ENCODE measurements at regions not wholly inside any gene's neighbourhood (a gene's known extent, or its start where the extent isn't known, plus 50 kb on each side); places are given as distances from the start of the nearest gene placed in this dataset.

GRCh38 chr15:38028869-38029268, 94.4 kb downstream of the TMCO5A start:
- H3K36me3 ChIP-seq (ENCODE audit: control insufficient read depth, insufficient read depth, low read length): no peaks in the 10 kb centered on the region
- H3K27me3 ChIP-seq (ENCODE audit: control insufficient read depth, insufficient read depth, low read length): no peaks in the 10 kb centered on the region
- no peak overlapping the region for H3K27ac ChIP-seq (ENCODE audit: low read length)
- H3K4me3 ChIP-seq (ENCODE audit: low read length): no peak overlapping the region
- H3K9me3 ChIP-seq (replicated peaks; ENCODE audit: control insufficient read depth, low read depth, low read length): no peaks in the 10 kb centered on the region
- no peaks in the 10 kb centered on the region for H3K4me1 ChIP-seq (ENCODE audit: control insufficient read depth, insufficient read depth, low read length)
- WGBS (ENCODE audit: insufficient coverage): no CpG with 5 or more reads among the region's 2 CpGs
- peak; percentile 56 for DNase-seq

DNA sequence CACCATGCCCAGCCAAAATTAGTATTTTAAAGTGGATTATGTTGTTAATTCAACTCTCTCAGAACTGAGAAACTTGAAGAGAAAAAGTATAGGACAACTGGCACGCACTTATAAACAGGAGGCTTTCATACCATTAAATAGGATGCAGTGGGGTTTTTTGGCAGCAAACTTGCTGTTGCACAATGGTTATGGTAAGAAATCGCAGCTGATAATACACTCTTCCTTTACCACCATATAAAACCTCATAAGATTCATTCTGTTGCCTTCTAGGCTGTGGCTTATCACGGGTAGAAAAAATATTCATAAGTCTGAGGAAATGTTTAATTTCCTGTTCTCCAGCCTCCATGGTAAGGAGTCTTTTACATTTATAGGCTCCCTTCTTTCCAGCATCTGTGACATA, 95.3 kb downstream of the TMCO5A start:
- Histone ChIP-seq H3K9me3 (replicated peaks; ENCODE audit: control insufficient read depth, low read depth, low read length) (no peaks in the 10 kb centered on the region), H3K36me3 (ENCODE audit: control insufficient read depth, insufficient read depth, low read length) (no peaks in the 10 kb centered on the region), H3K27me3 (ENCODE audit: control insufficient read depth, insufficient read depth, low read length) (no peaks in the 10 kb centered on the region), H3K27ac (ENCODE audit: low read length) (no peak overlapping the region), H3K4me1 (ENCODE audit: control insufficient read depth, insufficient read depth, low read length) (no peaks in the 10 kb centered on the region), H3K4me3 (ENCODE audit: low read length) (no peak overlapping the region)
- DNase-seq: no peak
- WGBS (ENCODE audit: insufficient coverage): no CpG with 5 or more reads among the region's 3 CpGs

- Histone ChIP-seq H3K27ac (ENCODE audit: low read length) (no peak overlapping the region), H3K4me1 (ENCODE audit: control insufficient read depth, insufficient read depth, low read length) (no peaks in the 10 kb centered on the region), H3K36me3 (ENCODE audit: control insufficient read depth, insufficient read depth, low read length) (no peaks in the 10 kb centered on the region), H3K27me3 (ENCODE audit: control insufficient read depth, insufficient read depth, low read length) (no peaks in the 10 kb centered on the region), H3K4me3 (ENCODE audit: low read length) (no peak overlapping the region), H3K9me3 (replicated peaks; ENCODE audit: control insufficient read depth, low read depth, low read length) (no peaks in the 10 kb centered on the region)
- no peak for DNase-seq
- 85% methylated on average over 3 of the region's 4 CpGs for WGBS (ENCODE audit: insufficient coverage)
Observed at GRCh38 chr15:38030609-38031008, 96.2 kb downstream of the TMCO5A start.

- WGBS (ENCODE audit: insufficient coverage): 68% methylated on average over 2 of the region's 2 CpGs
- DNase-seq: no peak
- Histone ChIP-seq H3K4me3 (ENCODE audit: low read length) (no peak overlapping the region), H3K27ac (ENCODE audit: low read length) (no peak overlapping the region), H3K36me3 (ENCODE audit: control insufficient read depth, insufficient read depth, low read length) (no peaks in the 10 kb centered on the region), H3K9me3 (replicated peaks; ENCODE audit: control insufficient read depth, low read depth, low read length) (no peaks in the 10 kb centered on the region), H3K4me1 (ENCODE audit: control insufficient read depth, insufficient read depth, low read length) (no peaks in the 10 kb centered on the region), H3K27me3 (ENCODE audit: control insufficient read depth, insufficient read depth, low read length) (no peaks in the 10 kb centered on the region)
Observed at GRCh38 chr15:38035701-38036100, 101.3 kb downstream of the TMCO5A start.

DNA sequence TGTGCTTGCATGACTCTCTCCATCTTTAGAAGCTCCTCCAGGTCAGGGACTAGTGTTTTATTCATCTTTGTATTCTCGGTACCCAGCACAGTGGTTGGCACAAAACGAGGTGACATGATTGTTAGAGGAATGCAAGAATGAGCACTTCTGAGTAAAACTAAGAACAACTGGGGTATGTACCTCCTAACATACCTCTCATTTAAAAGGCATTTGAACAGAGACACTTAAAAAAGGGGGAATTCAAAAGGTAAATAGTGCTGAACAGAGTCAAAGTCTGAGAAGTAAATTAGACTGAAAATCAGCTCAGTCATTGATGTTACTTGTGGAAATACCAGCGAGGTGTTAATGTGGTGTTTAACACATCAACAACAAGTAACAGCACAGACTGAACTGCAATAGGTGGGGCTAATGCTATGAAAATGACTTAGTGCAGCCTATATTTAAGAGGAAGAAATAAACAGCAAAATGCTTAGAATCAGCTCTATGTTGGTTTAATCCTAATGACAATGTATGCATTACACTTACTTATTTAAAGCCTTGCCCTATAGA, 102.4 kb downstream of the TMCO5A start:
- no peak overlapping the region for H3K27ac ChIP-seq (ENCODE audit: low read length)
- H3K27me3 ChIP-seq (ENCODE audit: control insufficient read depth, insufficient read depth, low read length): no peaks in the 10 kb centered on the region
- no peaks in the 10 kb centered on the region for H3K4me1 ChIP-seq (ENCODE audit: control insufficient read depth, insufficient read depth, low read length)
- DNase-seq: no peak
- no peak overlapping the region for H3K4me3 ChIP-seq (ENCODE audit: low read length)
- no CpG with 5 or more reads among the region's 3 CpGs for WGBS (ENCODE audit: insufficient coverage)
- no peaks in the 10 kb centered on the region for H3K36me3 ChIP-seq (ENCODE audit: control insufficient read depth, insufficient read depth, low read length)
- no peaks in the 10 kb centered on the region for H3K9me3 ChIP-seq (replicated peaks; ENCODE audit: control insufficient read depth, low read depth, low read length)

GRCh38 chr15:38038659-38039442, 104.4 kb downstream of the TMCO5A start:
- Histone ChIP-seq H3K9me3 (replicated peaks; ENCODE audit: control insufficient read depth, low read depth, low read length) (no peaks in the 10 kb centered on the region), H3K36me3 (ENCODE audit: control insufficient read depth, insufficient read depth, low read length) (no peaks in the 10 kb centered on the region), H3K4me1 (ENCODE audit: control insufficient read depth, insufficient read depth, low read length) (peaks cover 9% of the 10 kb centered on the region), H3K27ac (ENCODE audit: low read length) (no peak overlapping the region), H3K4me3 (ENCODE audit: low read length) (no peak overlapping the region), H3K27me3 (ENCODE audit: control insufficient read depth, insufficient read depth, low read length) (no peaks in the 10 kb centered on the region)
- WGBS (ENCODE audit: insufficient coverage): no CpG with 5 or more reads among the region's 4 CpGs
- no peak for DNase-seq

DNA sequence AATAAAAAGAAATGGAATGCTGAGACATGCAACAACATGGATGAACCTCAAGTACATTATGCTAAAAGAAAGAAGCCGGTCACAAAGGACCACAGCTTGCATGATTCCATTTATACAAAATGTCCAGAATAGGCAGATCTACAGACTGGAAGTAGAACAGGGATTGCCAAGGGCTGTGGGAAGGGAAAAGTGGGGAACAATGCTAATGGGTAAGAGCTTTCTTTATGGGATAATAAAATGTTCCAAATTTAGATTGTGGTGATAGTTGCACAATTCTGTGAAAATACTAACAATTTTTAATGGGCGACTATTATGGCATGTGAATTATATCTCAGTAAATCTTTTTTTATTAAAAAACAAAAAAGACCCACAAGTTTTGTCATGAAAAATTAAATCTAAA, 106.2 kb downstream of the TMCO5A start:
- H3K36me3 ChIP-seq (ENCODE audit: control insufficient read depth, insufficient read depth, low read length): no peaks in the 10 kb centered on the region
- peaks cover 9% of the 10 kb centered on the region for H3K4me1 ChIP-seq (ENCODE audit: control insufficient read depth, insufficient read depth, low read length)
- no peak overlapping the region for H3K4me3 ChIP-seq (ENCODE audit: low read length)
- DNase-seq: no peak
- WGBS (ENCODE audit: insufficient coverage): no CpG with 5 or more reads among the region's 2 CpGs
- no peaks in the 10 kb centered on the region for H3K9me3 ChIP-seq (replicated peaks; ENCODE audit: control insufficient read depth, low read depth, low read length)
- H3K27ac ChIP-seq (ENCODE audit: low read length): no peak overlapping the region
- no peaks in the 10 kb centered on the region for H3K27me3 ChIP-seq (ENCODE audit: control insufficient read depth, insufficient read depth, low read length)

GRCh38 chr15:38041576-38041975, 107.1 kb downstream of the TMCO5A start:
- Histone ChIP-seq H3K9me3 (replicated peaks; ENCODE audit: control insufficient read depth, low read depth, low read length) (no peaks in the 10 kb centered on the region), H3K4me1 (ENCODE audit: control insufficient read depth, insufficient read depth, low read length) (peaks cover 9% of the 10 kb centered on the region), H3K36me3 (ENCODE audit: control insufficient read depth, insufficient read depth, low read length) (no peaks in the 10 kb centered on the region), H3K27me3 (ENCODE audit: control insufficient read depth, insufficient read depth, low read length) (no peaks in the 10 kb centered on the region), H3K27ac (ENCODE audit: low read length) (no peak overlapping the region), H3K4me3 (ENCODE audit: low read length) (no peak overlapping the region)
- DNase-seq: no peak
- WGBS (ENCODE audit: insufficient coverage): no CpG with 5 or more reads among the region's 2 CpGs

GRCh38 chr15:38042211-38042610, 107.8 kb downstream of the TMCO5A start:
- Histone ChIP-seq H3K36me3 (ENCODE audit: control insufficient read depth, insufficient read depth, low read length) (no peaks in the 10 kb centered on the region), H3K4me1 (ENCODE audit: control insufficient read depth, insufficient read depth, low read length) (peaks cover 9% of the 10 kb centered on the region), H3K4me3 (ENCODE audit: low read length) (no peak overlapping the region), H3K27ac (ENCODE audit: low read length) (no peak overlapping the region), H3K27me3 (ENCODE audit: control insufficient read depth, insufficient read depth, low read length) (no peaks in the 10 kb centered on the region), H3K9me3 (replicated peaks; ENCODE audit: control insufficient read depth, low read depth, low read length) (no peaks in the 10 kb centered on the region)
- no peak for DNase-seq
- WGBS (ENCODE audit: insufficient coverage): no CpG with 5 or more reads among the region's 1 CpG

- WGBS (ENCODE audit: insufficient coverage): 44% methylated on average over 5 of the region's 9 CpGs
- Histone ChIP-seq H3K4me1 (ENCODE audit: control insufficient read depth, insufficient read depth, low read length) (peaks cover 9% of the 10 kb centered on the region), H3K27ac (ENCODE audit: low read length) (peak overlapping the region; percentile 29), H3K36me3 (ENCODE audit: control insufficient read depth, insufficient read depth, low read length) (no peaks in the 10 kb centered on the region), H3K27me3 (ENCODE audit: control insufficient read depth, insufficient read depth, low read length) (no peaks in the 10 kb centered on the region), H3K9me3 (replicated peaks; ENCODE audit: control insufficient read depth, low read depth, low read length) (no peaks in the 10 kb centered on the region), H3K4me3 (ENCODE audit: low read length) (no peak overlapping the region)
- DNase-seq: peak; percentile 65
Observed at GRCh38 chr15:38042707-38043445, 108.4 kb downstream of the TMCO5A start.

All from muscle of leg (tissue), 3 donors.